GM19025 (cell line): ENCODE measurements at regions not wholly inside any gene's neighbourhood (a gene's known extent, or its start where the extent isn't known, plus 50 kb on each side); places are given as distances from the start of the nearest gene placed in this dataset.
A peak's percentile ranks its signal among the peaks of the same experiment; 100 is the strongest.
"Not testable (repeated sequence)": the region's sequence is repeated elsewhere in the genome, so short reads cannot be mapped to it uniquely, and the experiment has no call there.

Experiments used
- ATAC-seq: cut with Tn5 transposase; IDR thresholded peaks from one replicate; pipeline ENCODE4 v1.9.1; 2021; ENCODE audit warnings: mild to moderate bottlenecking, low read depth, moderate library complexity; ENCODE audit not compliant: unreplicated experiment

DNA sequence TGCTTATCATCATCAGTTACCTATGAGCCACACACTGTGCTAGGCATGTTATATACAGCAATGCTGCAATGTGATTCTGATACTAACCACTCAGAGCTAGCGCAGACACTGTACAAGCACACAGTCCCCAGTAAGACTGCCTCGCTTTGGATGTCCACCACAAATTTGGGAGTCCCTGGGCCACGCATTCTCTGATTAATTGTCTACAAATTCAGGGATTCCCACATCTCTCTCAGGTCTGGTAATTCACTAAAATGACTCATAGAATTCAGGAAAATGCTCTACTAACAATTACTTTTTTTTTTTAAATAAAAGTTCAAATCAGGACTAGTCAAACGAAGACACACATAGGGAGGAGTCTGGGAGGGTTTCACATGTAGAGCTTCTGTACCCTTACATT, 652.1 kb upstream of the AADAT start:
- no peak for ATAC-seq

GRCh38 chr4:170736710-170737109, 647.0 kb upstream of the AADAT start:
- no peak for ATAC-seq

DNA sequence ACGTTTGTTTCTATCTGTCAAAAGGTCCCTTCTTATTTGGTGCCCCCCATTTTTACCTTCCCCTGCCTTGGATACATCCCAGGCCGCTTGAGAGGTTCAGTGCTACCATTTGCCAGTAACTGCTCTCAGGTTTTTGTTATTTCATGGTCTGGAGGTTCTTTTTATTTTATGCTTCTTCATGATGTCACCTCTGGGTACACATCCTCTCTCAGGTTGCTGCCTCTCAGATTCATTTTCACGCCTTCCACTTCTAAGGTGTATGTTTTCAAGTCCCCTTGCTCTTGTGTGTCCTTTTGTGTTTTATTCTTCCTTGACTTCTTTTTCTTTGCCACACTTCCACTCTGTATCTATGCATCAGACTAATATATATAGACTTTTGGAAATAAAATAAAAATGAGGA, 640.1 kb upstream of the AADAT start:
- no peak for ATAC-seq

- ATAC-seq = no peak
Observed at GRCh38 chr4:170729236-170729635, 639.5 kb upstream of the AADAT start.

DNA sequence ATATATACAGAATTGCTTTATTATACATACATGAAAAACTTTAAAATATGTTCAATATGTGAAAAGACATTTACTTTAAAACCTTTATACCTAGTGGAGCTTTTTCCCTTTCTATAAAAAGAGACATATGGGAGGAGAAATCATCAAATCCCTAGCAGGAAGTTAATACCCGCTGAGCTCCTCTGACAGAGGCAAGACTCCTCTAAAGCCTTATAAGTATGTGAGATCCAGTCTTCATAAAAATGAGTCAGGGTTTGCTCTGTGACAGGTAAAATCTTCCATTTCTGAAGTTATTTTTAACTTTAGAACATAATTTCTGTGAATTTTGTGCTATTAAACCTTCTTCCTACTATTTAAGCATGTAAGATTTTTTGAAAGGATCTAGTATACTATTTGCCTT, 634.4 kb upstream of the AADAT start:
- ATAC-seq = no peak

DNA sequence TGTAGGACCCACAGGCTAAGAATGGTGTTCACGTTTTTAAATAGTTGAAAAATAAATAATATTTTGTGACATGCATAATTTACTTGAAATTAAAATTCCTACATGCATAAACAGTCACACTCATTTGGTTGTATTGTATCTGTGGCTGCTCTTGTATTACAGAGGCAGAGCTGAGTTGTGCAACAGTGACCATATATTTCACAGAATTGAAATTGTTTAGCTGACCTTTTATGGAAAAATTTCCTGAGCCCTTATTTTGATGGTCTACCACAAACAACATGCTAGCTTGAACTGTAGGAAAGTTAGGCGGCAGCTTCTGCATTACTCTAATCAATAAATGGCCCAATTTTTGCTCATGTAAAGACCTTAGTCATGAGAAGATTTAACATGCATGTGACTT, 633.4 kb upstream of the AADAT start:
- no peak for ATAC-seq

DNA sequence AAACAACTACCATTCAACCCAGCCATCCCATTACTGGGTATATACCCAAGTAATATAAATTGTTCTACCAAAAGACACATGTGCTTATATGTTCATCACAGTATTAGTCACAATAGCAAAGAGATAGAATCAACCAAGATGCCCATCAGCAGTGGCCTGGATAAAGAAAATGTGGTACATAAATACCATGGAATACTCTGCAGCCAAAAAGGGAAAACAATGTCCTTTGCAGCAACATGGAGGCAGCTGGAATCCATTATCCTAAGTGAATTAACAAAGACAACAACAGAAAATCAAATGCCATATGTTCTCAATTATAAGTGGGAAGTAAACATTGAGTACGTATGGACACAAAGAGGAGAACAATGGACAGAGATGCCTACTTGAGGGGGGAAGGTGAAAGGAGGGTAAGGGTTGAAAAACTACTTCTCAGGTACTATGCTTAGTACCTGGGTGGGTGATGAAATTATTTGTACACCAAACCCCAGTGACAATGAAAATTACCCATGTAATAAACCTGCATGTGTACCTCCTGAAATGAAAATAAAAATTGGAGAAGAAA, 632.1 kb upstream of the AADAT start:
- no peak for ATAC-seq

GRCh38 chr4:170716868-170717267, 627.1 kb upstream of the AADAT start:
- ATAC-seq = no peak

DNA sequence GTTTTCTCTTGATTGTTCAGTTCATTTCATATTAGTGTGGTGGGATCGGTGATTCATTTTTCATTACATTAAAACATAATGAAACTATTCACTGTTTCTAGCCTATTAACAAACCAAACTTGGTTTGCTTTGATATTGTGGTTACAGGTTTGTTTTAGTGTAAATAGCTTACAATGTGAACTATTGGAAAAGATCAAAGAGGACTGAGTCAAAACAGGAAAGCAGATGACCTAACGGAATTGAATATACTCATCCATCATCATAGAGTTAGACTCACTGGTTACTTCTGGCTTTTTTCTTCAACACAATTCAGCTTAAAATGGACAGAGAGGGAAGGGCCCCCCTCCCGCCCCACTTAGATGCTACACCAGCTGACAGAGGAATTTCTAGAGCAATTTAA, 616.2 kb upstream of the AADAT start:
- no peak for ATAC-seq

- ATAC-seq = no peak
Observed at GRCh38 chr4:170700064-170700463, 610.3 kb upstream of the AADAT start.

DNA sequence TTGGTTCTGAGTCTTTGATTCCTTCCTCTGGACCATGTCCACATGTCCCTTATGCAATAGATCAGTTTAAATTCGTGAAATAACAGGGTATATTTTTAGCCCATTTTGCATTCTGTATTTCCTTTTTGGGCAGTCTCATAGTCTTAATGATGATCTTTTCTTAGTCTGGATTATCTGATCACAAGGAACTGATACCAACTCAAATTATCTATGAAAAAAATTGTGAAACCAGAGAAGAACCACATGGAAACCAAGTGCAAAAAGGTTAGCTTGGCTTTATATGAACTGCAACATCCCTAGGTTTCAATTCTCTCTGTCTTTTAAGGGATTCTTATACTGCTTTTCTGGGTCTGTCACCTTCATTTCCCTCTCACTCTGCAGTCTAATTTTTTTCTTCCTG, 608.6 kb upstream of the AADAT start:
- ATAC-seq = peak; percentile 37

- ATAC-seq = peak; percentile 42
Observed at GRCh38 chr4:170697845-170698244, 608.1 kb upstream of the AADAT start.

GRCh38 chr4:170697045-170697444, 607.3 kb upstream of the AADAT start:
- no peak for ATAC-seq

DNA sequence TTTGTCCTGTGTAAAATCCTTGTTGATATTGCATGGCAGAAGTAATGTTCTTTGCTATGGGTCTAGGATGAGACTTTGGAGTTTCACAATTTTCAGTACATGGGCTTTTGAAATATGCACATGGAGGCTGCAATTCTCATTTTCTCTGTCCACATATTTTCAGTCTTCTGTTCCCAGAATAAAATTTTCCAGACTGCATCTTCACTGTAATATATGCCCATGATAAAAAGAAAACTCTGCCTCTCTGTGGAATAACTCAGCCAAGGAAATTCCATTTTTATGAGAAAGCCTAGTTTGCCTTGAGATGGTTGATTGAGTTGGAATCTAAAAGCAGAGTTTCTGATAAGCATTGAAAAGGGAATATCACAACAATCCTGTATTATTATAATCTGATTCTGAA, 601.4 kb upstream of the AADAT start:
- ATAC-seq = no peak

DNA sequence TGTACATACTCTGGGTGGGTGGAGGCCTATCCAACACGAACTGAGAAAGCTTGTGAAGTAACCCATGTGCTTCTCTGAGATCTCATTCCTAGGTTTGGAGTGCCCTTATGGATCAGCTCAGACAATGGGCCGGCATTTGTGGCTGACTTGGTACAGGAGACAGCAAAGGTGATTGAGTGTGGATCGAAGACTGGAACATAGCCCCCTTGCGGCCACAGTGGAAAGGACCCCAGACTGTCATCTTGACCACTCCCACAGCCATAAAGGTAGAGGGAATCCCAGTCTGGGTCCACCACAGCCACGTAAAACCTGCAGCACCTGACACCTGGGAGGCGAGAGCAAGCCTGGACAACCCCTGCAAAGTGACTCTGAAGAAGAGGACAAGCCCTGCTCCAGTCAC, 598.0 kb upstream of the AADAT start:
- no peak for ATAC-seq

DNA sequence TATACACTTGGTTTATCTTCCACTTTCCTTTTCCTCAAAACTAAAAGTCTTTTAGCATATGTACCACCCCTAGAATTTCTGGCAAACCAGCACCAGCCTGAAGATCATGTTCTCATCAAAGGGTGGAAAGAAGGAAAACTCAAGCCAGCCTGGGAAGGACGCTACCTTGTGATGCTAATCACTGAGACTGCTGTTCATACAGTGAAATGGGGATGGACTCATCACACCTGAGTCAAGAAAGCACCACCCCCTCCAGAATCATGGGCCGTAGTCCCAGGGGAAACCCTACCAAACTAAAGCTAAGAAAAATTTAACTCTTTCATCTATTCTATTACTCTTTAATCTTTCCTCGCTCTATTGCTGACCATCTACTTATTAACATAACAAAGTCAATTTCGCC, 595.9 kb upstream of the AADAT start:
- ATAC-seq = not testable (repeated sequence)

DNA sequence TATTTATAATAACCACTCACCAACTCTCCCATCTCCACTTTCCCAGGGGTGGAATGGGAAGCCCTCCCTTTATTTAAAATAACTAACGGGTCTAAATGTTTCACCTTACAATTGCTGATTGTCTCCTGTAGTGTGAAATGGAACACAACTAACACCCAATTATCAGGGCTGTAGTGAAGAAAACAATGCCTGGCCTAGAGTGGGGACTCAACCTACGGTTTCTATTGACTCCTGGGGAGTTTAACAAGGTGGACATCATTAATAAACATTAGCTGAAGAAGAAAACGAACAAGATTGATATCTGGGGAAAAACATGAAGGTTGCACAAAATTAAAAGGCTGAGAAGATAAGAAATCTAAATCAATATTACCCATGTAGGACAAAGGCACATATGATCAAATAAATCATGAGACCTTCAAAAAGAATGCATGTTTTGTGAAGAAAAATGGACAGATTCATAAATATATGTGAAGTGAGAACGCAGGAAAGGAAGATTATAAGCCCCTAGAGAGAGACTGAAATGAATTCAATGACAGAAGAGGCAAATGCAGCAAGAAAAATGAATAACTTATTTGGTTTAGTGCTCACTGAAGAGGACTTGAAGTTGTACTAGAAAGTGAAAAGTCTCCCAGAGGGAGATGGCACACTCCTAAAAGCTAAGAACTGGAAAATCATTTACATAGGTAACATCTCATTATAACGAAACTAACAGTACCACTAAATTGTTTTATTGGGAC, 593.0 kb upstream of the AADAT start:
- ATAC-seq = no peak

DNA sequence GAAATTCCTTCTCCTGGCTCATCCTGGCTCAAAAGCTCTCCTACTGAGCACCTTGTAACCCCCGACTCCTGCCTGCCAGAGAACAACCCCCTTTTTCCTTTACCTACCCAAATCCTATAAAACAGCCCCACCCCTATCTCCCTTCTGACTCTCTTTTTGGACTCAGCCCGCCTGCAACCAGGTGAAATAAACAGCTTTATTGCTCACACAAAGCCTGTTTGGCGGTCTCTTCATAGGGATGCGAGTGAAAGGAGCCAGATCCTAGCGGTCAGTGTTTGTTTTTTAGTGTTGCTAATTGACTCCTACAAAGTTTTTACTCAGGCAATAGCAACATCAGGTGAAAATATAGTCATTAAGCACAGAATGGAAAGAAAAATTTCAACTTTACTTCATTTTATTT, 592.3 kb upstream of the AADAT start:
- ATAC-seq = not testable (repeated sequence)

GRCh38 chr4:170675568-170676262, 586.0 kb upstream of the AADAT start:
- peak; percentile 36 for ATAC-seq

GRCh38 chr4:170674176-170674575, 584.4 kb upstream of the AADAT start:
- no peak for ATAC-seq

DNA sequence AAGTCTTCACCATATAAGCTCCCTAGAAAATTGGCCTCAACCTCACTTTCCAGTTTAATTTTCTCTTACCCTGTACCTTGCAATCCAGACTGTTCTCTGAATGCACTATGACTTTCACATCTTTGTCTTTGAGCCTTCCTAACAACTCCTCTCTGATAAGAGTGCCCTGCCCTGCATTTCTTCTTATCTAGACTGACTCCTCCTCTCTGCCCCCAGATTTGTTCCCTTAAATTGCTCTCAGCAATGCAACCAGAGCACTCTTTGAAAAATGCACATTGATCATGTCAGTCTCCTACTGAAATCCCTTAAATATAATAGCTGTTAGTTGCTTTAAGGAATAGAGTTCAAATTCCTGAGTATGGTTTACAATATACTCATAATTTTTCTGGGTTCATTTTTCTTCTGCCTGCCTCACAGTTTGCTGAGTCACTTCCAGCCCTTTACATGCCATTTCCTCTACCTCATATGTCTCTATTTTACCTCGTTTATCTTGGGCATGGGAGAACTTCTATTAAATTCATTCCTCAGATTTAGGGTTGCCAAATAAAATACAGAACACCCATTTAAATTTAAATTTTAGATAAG, 582.7 kb upstream of the AADAT start:
- no peak for ATAC-seq

GRCh38 chr4:170671171-170671570, 581.4 kb upstream of the AADAT start:
- ATAC-seq = no peak
